NCI-H345 treated with DMSO at 0.1 percent for 48 hours (cell line): ENCODE measurements at regions not wholly inside any gene's neighbourhood (a gene's known extent, or its start where the extent isn't known, plus 50 kb on each side); places are given as distances from the start of the nearest gene placed in this dataset.
"Not testable (repeated sequence)": the region's sequence is repeated elsewhere in the genome, so short reads cannot be mapped to it uniquely, and the experiment has no call there.

Source experiments
- DNase-seq: peaks from one replicate; lab custom pipeline; 2025; ENCODE audit not compliant: unreplicated experiment; lab: John Stamatoyannopoulos, UW

DNA sequence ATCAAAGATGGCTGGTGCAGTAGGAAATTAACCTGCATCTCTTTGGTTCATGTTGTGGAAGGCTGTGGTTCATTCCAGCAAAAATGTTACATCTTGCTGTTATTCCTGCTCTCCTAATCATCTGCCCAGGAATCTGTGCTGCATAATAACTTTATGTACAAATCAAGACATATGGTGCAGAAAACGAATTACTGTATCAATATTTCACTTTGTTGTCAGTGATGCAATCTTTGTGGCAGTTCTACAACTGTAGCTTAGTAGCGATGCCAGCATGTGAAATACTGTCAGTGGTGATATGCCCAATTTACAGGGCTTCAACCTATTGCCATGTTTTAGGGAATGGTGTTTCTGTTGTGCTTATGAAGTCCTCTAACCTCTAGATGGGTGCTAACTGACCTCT, 1114.7 kb downstream of the SOCS6 start:
- DNase-seq, result no peak

DNA sequence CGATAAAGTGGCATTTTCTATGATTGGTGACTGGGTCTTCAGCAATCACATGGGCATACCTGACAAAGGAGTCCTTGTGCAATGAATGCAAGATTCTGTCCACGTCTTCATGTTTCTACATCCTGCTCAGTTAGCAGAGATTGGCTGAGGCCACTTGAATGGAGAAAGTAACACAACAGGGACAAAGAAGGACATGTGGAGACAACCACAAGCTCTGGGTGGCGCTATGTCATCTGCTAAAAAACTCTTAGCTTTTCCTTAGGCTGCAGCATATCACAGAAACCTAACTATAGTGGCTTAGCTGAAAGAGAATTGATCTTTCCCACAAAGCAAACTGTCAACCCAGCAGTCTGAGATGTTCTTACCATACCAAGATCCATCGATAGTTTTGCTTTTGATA, 1109.7 kb downstream of the SOCS6 start:
- DNase-seq, result no peak

DNA sequence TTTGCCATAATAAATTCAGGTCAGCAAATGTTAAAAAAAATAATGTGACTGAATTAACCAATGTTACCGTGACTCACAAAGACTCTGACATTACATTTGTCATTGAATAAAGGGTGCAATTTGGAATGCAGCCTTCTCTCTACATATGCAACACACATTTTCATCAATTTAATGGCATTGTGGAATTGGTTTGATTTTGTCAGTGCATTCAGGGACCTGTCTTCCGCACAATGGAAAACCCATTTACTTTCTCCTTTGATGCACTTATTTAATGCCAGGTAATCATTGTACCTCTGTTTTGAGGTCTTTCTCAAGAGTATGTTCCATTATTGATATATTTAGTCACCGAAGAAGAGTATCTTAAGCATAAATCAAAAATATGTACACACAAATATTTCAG, 1099.3 kb downstream of the SOCS6 start:
- DNase-seq, result no peak

DNA sequence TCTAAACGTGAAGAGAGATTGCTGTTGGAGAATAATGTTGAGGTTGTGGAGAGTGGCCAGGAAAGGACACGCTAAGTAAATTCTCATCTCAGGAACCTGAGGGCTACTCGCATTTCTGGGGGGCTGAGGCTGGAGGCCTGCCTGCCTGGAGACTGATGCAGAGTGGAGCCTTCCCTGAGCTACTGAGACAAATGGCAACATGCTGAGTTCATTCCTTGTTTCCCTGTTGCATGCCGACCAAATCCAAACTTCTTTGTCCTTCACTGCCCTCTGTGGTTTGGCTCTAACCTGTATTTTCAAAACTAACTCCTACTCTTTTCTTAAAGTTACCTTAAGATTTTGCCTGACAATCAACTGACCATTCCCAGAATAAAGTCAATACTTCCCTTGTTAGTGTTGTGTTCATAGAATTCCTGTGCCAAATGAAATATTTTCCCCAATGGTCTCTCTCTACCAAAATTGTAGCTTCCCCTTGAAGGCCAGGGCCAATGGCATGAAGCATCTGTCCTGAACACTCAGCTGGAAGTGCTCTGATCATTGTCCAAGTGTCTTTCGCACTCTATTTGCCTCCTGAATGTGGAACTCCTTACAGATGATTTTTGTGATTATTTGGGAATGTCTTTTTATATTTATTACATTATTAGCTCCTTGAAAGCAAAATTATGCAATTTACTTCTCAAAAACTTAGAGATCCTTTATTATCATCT, 1085.6 kb downstream of the SOCS6 start:
- DNase-seq, result no peak

DNA sequence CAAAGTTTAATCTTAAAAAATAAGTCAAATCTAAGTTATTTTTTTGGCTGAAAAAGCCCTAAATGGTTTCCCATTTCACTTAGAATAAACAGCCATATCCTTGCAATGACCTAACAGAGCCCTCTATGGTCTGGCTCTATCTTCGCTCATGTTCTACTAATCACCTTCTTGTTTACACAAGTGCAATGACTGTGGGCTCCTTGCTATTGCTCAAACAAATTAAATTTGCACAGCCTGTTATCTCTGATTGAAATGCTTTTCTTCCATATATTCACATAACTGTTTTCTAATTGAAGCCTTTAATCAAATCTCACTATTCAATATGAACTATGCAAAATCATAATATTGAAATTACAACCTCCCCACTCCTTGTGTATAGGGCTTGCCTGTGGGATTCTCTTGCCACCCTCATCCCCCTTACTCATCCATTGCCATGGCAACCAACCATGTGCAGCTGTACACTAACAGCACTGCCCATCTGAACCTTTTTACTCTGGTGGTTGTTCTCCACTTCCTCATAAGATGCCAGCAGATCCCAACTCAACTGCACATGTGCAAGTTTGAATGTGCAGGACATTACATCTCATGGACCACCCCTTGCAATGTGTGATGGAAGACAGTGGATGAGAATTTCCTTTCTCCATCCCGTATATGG, 1083.2 kb downstream of the SOCS6 start:
- no peak for DNase-seq

DNA sequence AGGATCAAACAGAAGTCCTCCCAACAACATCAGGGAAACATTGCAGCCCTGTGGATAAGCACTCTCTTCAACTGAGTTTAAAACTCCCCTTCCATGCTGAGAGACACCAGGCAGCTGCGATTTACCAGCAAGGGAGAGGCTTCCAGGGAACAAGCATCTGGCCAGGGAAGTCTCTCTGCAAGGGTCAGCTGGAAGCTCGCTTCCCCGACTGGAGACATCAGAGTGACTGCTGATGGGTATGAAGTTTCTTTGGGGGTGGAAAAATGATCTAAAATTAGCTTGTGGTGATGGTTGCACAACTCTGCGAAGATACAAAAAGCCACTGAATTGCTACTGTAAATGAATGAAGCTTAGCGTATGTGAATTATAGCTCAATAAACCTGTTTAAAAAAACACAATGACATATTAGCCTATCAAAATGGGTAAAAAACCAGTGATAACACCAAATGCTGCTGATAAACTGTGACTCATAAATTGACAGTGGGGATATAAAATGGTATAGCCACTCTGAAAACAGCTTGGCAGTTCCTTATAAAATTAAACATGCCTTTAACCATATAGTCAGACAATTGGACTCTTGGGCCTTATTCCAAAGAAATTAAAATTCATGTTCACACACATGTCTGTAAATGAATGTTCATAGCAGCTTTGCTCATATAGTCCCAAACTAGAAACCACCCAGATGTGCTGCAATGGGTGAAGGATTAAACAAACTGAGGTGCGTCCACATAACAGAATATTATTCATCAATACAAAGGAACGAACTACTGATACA, 1082.0 kb downstream of the SOCS6 start:
- no peak for DNase-seq

- no peak for DNase-seq
These were observed 1081.2 kb downstream of the SOCS6 start for GRCh38 chr18:71370095-71370494.

- no peak for DNase-seq
These were observed 1073.3 kb downstream of the SOCS6 start for GRCh38 chr18:71362140-71362539.

DNA sequence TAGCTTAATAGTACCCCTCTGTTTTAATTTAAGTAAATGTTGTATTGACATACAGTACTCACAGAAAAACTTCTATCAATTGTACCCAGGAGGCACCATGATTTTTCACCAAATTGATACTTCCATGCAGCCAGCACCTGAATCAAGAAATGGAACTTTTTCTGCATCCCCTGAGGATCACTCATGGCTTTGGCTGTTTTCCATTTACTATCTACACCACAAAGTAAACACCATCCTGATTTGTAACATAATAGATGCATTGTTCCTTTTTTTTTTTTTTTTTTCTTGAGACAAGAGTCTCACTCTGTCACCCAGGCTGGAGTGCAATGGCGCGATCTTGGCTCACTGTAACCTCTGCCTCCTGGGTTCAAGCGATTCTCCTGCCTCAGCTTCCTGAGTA, 1066.8 kb downstream of the SOCS6 start:
- not testable (repeated sequence) for DNase-seq

- no peak for DNase-seq
These were observed 1063.8 kb downstream of the SOCS6 start for GRCh38 chr18:71352618-71353017.

GRCh38 chr18:71336576-71337210, 1047.8 kb downstream of the SOCS6 start:
- no peak for DNase-seq

- DNase-seq, result no peak
These were observed 1040.7 kb downstream of the SOCS6 start for GRCh38 chr18:71329563-71329962.

GRCh38 chr18:71329114-71329513, 1040.3 kb downstream of the SOCS6 start:
- no peak for DNase-seq

DNA sequence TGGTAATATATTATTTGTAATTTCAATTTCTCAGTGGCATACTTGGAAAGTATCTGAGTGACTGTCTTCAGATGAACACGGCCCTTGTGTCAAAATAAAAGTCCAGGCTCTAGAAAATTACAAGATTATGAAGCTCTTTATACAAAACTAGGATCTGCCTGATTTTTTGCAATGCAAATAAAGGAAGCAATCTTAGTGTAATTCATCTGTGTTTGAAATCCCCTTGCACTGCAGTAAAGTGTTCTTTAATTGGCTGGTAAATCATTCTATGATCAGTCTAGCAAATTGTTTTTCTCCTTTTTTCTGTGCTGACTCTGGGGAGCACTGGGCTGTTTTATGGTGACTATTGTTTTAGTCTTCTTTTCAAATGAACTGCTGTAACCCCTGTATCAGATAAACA, 1039.0 kb downstream of the SOCS6 start:
- DNase-seq, result no peak

DNA sequence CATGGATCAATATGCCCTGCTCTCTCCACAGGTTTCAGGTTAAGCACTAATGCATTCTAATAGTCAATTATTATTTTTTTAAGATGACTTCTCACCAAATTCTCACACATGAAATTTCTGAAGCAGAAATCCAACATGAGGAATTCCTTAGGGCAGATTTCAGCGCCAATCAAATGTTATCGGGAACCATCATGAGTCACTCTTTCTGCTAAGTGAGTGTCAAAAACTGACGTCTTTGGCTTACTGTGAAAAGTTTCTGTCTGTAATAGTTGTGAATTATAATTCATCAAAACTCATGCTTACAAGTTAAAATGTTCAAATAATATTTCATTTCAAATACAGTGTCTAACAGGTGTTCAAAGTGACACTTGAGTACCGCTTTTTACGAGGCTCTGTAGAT, 1038.6 kb downstream of the SOCS6 start:
- DNase-seq, result no peak

GRCh38 chr18:71326826-71327225, 1038.0 kb downstream of the SOCS6 start:
- DNase-seq, result no peak

DNA sequence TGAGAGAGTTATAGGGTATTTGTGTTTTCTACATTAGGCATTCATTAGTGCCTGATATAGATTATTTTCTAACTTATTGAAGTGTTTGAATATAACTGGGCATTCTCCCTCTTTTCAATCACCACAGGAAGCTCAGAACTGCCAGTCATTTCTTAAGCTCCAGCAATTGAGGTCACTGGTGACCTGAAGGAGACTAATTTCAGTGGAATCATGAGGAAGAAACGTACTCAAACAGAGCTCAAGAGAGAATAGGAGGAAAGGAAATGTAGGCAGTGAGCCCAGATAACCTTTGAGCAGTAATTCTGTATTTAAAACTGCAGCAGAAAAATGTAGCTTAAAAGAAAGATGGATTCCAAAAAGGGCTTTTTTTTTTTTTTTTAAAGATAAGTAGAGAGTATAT, 1035.5 kb downstream of the SOCS6 start:
- no peak for DNase-seq

DNA sequence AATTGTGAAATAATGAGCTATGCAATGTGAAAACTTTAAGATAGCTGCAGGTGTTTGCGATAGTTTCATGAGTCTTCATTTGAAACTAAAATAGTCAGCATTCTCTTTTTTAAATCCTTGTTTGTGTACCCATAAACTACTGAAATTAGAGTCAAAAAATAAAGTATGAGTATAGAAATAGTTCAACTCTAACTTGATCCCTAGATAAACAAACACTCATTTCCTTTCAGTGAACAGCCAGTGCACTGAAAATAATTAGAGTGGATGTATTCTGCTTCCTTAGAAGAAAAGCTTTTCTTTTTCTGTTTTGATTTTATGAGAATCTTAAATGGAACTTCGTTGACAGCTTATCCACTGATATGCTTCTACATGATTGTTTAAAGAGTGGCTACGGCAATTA, 1033.4 kb downstream of the SOCS6 start:
- no peak for DNase-seq

DNA sequence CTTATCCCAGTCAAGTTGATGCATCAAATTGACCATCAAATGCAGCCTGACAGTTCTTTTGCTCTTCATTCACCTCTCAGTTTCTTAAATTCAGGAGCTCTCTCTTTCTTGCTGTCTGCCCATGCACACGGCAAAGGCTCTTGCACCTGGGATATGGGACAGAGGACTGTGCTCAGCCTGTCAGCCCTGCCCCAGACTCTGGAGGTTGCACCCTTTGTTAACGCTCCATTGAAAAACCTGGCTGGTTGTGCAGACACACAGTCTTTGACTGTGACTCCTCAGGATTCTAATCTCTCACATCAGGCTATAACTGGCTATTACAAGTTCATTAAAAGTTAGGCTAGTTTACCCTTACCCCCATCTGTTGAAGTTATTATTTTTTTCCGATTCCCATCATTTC, 1032.5 kb downstream of the SOCS6 start:
- DNase-seq, result no peak

- DNase-seq, result no peak
These were observed 1016.0 kb downstream of the SOCS6 start for GRCh38 chr18:71304856-71305255.

DNA sequence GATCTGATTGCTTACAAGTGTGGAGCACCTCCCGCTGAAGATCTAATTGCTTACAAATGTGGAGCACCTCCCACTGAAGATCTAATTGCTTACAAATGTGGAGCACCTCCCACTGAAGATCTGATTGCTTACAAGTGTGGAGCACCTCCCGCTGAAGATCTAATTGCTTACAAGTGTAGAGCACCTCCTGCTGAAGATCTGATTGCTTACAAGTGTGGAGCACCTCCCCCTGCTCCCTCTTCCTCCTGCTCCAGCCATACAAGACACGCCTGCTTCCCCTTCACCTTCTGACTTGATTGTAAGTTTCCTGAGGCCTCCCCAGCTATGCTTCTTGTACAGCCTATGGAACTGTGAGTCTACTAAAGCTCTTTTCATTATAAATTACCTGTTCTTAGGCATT, 1014.9 kb downstream of the SOCS6 start:
- DNase-seq, result not testable (repeated sequence)

DNA sequence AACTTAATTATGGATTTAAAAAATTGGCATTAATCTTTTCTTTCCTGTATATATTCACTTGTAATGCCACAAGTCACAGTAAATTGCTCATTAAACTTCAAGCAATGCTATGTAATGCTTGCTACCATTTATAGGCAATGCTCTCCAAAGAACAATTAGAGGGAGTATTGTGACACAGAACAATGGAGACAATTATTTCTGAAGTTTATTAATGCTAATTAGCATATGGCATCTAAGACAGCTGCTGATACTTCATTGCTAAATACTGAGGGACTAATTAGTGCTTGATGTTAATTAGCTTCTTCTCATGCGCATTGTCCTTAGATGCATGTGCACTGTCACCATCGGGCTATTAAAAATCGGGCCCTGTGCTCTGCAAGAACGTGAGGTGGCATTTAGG, 1012.8 kb downstream of the SOCS6 start:
- no peak for DNase-seq
